ENCODE measurements at regions not wholly inside any gene's neighbourhood (a gene's known extent, or its start where the extent isn't known, plus 50 kb on each side); places are given as distances from the start of the nearest gene placed in this dataset.

GRCh38 chr14:29493849-29494248 is 433.8 kb downstream of the PRKD1 start:
- TF ChIP-seq CTCF (IDR thresholded peaks at IDR 0.05; ENCODE audit: low read depth, low read length) (no peak), EZH2phosphoT487 (IDR thresholded peaks at IDR 0.05; ENCODE audit: low read depth) (no peak)

Data from OCI-LY3 (cell line).